Medulla oblongata (tissue), 1 donor: ENCODE measurements at regions not wholly inside any gene's neighbourhood (a gene's known extent, or its start where the extent isn't known, plus 50 kb on each side); places are given as distances from the start of the nearest gene placed in this dataset.
A peak's percentile ranks its signal among the peaks of the same experiment; 100 is the strongest.

Experiments
- DNase-seq: peaks from one replicate; pipeline ENCODE4 v3.0.0-alpha.2; 2015; ENCODE audit errors: extremely low spot score

- DNase-seq: no peak
These were observed 201.7 kb upstream of the NLRP1 start for GRCh38 chr17:5785867-5786509.

DNA sequence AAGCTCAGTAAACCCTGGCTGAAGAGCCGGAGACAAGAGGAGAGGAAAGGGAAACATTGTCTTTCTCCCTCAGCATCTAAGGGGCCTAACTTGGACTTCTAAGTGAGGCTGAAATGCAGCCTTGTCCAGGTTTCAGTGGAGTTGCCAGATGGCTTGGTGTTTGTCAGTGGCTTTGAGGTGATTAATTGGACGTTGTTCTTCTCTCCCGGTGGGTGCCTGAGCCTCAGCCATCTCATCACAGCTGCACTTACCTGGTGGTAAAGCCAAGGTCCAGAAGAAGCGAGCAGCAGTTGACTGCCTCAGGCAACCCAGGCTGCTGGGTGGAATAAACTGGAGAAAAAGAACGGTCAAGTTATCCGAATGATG lies 202.2 kb upstream of the NLRP1 start:
- DNase-seq: no peak

DNA sequence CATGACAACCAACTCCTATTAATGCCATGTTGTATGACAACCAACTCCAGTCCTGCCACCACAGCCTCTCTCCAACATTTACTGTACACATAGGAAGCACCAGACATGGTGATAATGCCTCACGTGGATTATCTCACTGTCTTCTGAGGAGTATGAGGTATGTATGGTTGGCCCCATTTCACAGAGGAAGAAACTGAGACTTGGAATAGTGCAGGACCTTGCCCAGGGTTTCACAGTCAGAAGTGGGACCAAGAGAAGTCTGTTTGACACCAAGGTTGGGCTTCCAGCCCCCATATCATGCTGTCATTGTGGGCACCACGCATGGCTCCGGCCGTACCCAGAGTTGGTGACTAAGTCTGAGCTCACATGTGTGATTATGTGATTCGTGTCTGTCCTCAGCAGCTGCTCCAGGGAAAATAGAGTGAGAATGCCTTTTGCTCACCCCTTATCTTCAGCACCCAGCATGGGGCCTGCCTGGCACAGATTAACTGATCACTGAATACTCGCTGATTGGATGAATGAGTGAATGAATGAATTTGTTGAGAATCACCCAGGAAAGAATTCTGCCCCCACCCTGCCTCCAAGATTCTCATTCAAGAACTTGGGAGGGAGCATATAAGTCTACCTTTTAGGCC lies 204.1 kb upstream of the NLRP1 start:
- DNase-seq: no peak

DNA sequence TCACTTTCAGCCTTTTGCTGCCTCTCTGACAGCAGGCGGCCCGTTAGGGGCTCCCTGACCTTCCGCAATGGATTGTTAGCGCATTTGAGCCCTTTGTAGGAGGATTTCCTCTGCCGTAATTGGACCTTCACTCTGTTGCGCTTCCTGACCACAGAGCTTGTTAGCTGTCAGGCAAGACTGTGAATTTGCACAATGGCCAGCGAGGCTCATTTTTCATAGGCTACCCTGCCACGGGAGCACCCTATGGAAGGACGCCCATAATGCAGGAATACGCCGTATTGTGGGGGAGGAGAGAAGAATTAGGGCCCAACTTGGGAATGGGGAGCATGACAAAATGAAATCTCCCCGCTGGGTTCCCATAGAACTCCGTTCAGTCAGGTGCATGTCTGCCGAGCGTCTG lies 205.2 kb upstream of the NLRP1 start:
- no peak for DNase-seq

- no peak for DNase-seq
These were observed 208.8 kb upstream of the NLRP1 start for GRCh38 chr17:5793157-5793556.

- no peak for DNase-seq
These were observed 209.6 kb upstream of the NLRP1 start for GRCh38 chr17:5793899-5794298.

DNA sequence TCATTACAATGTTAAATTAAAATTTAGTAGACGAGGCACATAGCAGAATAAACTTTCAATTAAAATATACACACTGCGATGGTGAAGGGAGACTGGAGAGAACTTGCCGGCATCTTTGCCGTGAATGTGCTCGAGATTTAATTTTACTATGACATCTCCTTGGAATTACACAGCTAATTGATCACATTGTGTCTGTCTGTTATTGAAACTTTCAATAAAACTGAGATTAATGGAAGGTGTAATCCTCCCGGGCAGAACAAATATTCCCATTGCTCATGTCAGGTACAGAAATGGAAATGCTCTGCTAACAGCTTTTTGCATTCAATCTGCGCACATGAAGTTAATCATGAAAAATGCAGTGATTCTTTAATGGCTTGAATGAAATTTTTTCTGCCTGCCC lies 210.1 kb upstream of the NLRP1 start:
- DNase-seq: no peak

DNA sequence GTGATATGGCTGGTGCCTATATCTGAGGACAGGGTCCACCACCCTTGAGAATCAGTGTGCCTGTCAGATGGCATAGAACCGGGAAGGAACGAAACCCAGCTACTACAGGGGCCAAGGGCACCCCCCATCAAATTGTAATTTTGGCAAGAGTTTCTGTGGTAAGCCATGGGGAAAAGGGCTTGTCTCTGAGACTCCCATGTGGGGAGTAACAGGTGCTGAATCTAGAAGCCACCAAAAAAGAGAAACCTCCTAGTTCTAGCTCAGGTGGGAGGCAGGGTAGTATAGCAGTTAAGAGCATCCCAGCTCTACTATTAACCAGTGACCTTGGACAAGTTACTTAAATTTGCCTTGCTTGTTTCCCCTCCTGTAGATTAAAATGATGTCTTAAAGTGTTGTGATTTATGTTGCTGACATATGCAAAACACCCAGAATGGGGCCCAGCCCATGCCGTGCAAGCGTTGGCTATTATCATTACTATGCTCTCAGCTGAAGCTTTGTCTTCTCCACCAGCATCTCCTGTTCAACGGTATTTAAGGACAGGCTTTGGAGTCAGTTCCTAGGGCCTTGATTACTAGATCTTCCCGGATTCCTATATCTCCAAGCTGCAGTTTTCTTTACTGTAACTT lies 210.7 kb upstream of the NLRP1 start:
- DNase-seq: no peak

DNA sequence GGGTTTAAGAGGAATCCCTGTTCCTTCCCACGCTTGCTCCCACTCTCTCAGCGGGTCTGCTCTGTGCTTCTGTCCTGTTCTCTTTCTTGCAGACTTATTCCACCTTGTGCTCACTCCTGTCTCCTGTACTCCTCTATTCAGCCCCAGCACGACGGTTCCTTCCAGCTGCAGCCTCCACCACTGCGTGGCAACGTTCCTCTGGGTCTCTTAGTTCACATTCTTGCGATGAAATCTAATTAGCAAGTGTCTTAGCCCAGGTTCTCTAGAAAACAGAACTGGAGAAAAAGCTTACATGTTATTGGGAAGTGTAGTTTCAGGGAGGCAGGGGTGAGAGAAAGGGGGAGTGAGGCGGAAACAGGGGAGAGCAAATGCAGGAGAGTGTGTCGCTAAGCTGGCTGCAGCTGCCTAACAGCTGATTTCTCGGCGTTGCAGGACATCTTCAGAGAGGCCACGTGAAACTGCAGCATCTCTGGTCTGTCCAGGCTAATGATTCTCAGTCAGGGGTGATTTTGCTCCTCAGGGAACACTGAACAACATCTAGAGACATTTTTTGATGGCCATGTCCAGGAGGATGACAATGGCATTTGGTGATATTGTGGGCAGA lies 213.2 kb upstream of the NLRP1 start:
- no peak for DNase-seq

- no peak for DNase-seq
These were observed 213.8 kb upstream of the NLRP1 start for GRCh38 chr17:5798094-5798493.

- no peak for DNase-seq
These were observed 215.8 kb upstream of the NLRP1 start for GRCh38 chr17:5800131-5800530.

DNA sequence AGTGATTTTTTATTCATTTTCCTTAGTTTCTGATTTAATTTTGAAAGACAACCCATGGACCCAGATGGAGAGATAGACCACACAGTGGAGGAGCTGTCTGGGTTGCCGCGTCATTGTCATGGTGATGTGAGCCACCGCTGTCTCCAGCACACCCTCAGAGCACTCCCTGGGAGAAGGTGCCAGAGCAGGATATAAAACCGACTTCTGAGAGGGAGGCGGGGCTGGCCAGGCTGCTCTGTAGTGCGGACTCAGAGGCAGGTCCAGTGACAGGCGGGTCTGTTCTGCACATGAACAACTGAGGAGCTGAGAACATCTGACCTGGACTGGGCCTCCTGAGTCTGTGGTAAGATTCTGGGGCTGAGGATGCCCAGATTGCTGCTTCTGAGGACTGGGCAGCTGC lies 216.3 kb upstream of the NLRP1 start:
- DNase-seq: no peak

- no peak for DNase-seq
These were observed 219.9 kb upstream of the NLRP1 start for GRCh38 chr17:5804251-5804650.

DNA sequence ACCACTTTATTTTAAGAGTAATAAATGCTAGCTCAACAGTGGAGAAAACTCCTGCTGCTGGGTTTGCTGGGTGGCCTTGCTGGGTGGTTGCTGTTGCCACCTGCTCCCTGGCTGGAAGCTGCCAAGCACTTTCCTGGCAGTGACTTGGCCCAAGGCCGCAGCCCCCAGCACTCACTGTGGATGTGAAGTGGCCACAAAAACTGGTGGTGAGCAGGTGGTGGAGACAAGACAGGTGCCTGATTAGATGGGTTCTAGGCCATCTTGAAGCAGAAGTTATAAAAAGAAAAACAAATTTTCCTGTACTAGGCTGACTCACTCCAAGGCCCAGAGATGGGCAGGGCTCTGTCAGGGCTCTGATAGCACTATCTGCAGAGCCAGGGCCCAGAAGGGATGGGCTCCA lies 224.7 kb upstream of the NLRP1 start:
- DNase-seq: no peak

DNA sequence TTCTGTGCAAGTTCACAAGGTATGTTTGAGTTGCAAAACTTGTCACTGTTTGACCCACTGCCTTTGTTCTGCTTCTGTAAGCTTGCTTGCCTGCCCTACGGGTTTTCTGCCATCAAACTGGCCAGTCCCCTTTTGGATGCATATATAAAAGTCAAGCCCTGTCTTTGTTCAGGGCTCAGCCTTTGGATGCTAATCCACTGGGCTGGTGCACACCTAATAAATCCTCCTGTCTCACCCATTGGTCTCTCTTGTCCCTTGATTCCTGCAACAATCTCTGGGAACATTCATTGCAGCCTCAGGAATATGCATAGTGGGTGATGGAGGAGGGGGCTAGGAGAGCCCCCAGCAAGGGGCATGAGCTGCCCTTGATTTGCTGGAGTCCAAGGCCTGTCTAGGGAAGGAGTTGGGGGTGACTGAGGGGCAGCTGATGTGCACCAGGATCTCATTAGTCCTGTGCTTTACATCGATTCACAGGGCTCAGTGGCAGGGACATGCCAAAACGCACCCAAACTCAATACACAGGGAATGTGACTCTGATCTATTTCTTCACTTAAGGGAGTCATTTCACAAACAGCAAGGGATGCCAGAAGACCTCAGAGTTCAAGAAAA lies 225.4 kb upstream of the NLRP1 start:
- no peak for DNase-seq

- DNase-seq: no peak
These were observed 228.3 kb upstream of the NLRP1 start for GRCh38 chr17:5812590-5812989.

- no peak for DNase-seq
These were observed 229.0 kb upstream of the NLRP1 start for GRCh38 chr17:5813357-5813756.

GRCh38 chr17:5815396-5815795 lies 231.1 kb upstream of the NLRP1 start:
- no peak for DNase-seq

GRCh38 chr17:5816491-5817070 lies 232.3 kb upstream of the NLRP1 start:
- peak; percentile 17 for DNase-seq

GRCh38 chr17:5817475-5818395 lies 233.4 kb upstream of the NLRP1 start:
- no peak for DNase-seq

GRCh38 chr17:5819396-5819795 lies 235.1 kb upstream of the NLRP1 start:
- DNase-seq: no peak
